ENCODE measurements at regions not wholly inside any gene's neighbourhood (a gene's known extent, or its start where the extent isn't known, plus 50 kb on each side); places are given as distances from the start of the nearest gene placed in this dataset.

GRCh38 chr4:11483046-11483445 lies 54.4 kb upstream of the HS3ST1 start:
- ATAC-seq (ENCODE audit: low read depth) = no peak
- no peaks in the 10 kb centered on the region for H3K36me3 ChIP-seq (ENCODE audit: low read depth)
- H3K4me1 ChIP-seq (ENCODE audit: insufficient read depth, poor library complexity, severe bottlenecking) = peaks cover 3% of the 10 kb centered on the region
- no peak overlapping the region for H3K27ac ChIP-seq (ENCODE audit: poor library complexity, severe bottlenecking)
- TF ChIP-seq CTCF (IDR thresholded peaks at IDR 0.05; ENCODE audit: poor library complexity, severe bottlenecking) = no peak
- H3K4me3 ChIP-seq (ENCODE audit: severe bottlenecking) = no peak overlapping the region
- no peaks in the 10 kb centered on the region for H3K27me3 ChIP-seq (ENCODE audit: insufficient read depth, poor library complexity, severe bottlenecking)
- H3K9me3 ChIP-seq (ENCODE audit: severe bottlenecking) = no peaks in the 10 kb centered on the region
- DNase-seq (ENCODE audit: low spot score) = no peak

- ATAC-seq (ENCODE audit: low read depth) (peak; percentile 74), DNase-seq (ENCODE audit: low spot score) (no peak)
- TF ChIP-seq CTCF (IDR thresholded peaks at IDR 0.05; ENCODE audit: poor library complexity, severe bottlenecking) = no peak
- H3K27ac ChIP-seq (ENCODE audit: poor library complexity, severe bottlenecking) = no peak overlapping the region
- no peaks in the 10 kb centered on the region for H3K36me3 ChIP-seq (ENCODE audit: low read depth)
- H3K4me1 ChIP-seq (ENCODE audit: insufficient read depth, poor library complexity, severe bottlenecking) = no peaks in the 10 kb centered on the region
- H3K27me3 ChIP-seq (ENCODE audit: insufficient read depth, poor library complexity, severe bottlenecking) = no peaks in the 10 kb centered on the region
- no peaks in the 10 kb centered on the region for H3K9me3 ChIP-seq (ENCODE audit: severe bottlenecking)
- no peak overlapping the region for H3K4me3 ChIP-seq (ENCODE audit: severe bottlenecking)
Measured at GRCh38 chr4:11480683-11481082, 52.0 kb upstream of the HS3ST1 start.

All from RWPE2 (cell line).